ENCODE measurements at regions not wholly inside any gene's neighbourhood (a gene's known extent, or its start where the extent isn't known, plus 50 kb on each side); places are given as distances from the start of the nearest gene placed in this dataset.

DNA sequence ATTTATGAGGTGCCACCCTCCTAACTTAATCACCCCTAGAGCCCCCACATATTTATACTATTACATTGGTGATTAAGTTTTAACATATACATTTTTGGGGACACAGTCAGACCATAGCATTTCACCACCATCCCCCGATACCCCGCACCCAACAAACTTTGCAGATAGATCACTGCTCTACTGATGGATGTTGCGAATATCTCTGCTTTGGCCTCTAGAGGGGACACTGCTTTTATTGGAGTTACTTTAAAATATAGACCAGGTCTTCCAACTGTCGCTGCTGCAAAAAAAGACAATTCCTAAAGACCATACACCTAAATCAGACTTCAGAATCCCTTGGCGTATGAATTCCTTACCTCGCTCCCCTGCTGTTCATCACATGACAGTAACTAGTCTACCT is 115.8 kb upstream of the FSHR start:
- in situ Hi-C loops (cut with HindIII; ENCODE audit: low sequenced_read_pairs): no loop called here

DNA sequence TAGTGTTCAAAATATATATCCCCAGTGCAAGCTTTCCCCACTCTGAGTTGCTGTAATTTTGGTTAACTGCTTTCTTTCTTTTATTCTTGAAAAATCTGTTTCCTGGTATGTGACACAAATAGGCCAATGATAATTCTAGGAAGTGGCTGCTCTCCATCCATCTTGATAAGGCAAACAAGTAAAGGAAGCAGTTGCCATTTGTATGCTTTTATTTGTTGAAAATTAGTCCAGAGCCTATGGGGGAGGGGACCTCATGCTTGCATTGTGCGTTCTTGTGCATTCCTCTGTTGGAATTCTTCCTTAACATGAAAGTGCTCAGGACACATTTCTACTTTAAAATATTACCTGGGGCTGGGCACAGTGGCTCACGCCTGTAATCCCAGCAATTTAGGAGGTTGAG is 111.2 kb upstream of the FSHR start:
- in situ Hi-C loops (cut with HindIII; ENCODE audit: low sequenced_read_pairs): no loop called here

DNA sequence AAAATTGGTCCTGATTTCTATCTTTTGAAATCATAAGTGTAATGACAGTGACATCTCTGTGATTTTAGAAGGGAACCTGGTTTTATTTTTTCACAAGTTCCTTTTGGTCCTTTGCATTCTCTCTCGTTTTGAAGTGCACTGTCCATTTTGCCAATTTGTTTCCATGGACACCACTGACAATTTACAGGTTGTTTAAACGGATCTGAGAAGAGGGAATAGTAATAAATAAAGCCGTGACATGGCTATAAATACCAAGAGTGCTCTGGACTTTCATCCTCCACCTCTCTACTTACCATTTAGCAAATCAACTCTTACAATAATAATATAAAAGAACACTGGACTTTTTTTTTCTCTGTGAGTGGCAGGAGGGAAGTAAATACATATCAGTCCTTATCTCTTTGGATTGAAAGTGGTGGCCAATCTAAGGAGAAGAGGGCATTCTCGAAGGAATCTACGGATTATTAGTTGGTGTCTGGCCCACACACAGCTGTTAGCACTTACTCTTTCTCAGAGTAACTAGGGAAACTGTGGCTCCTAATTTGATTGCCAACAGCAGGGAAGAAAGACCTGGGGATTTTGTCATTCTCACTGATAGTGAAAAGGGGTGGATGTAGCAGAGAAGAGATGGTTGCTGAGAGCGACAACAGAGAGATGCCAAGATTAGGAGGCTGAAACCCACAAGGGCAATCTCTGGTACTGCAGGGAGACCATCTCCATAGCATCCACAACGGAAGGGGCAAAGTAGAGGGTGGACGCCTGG is 108.7 kb upstream of the FSHR start:
- in situ Hi-C loops (cut with HindIII; ENCODE audit: low sequenced_read_pairs): no loop called here

DNA sequence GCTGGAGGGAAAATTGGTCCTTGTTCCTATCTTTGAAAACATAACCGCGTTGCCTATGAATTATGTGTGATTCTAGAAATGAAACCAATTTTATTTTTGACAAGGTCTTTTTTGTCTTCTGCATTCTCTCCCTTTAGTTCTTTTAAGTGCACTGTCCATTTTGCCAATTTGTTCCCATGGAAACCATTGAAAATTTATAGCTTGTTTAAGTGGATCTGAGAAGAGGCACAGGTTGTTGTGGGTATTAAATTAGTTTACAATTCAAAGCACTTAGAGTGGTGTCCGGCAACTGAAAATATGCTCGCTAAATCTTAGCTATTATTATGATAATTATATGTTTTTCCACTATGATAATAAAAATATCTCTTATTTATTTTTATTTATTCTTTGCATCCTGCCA is 107.5 kb upstream of the FSHR start:
- in situ Hi-C loops (cut with HindIII; ENCODE audit: low sequenced_read_pairs): no loop called here

DNA sequence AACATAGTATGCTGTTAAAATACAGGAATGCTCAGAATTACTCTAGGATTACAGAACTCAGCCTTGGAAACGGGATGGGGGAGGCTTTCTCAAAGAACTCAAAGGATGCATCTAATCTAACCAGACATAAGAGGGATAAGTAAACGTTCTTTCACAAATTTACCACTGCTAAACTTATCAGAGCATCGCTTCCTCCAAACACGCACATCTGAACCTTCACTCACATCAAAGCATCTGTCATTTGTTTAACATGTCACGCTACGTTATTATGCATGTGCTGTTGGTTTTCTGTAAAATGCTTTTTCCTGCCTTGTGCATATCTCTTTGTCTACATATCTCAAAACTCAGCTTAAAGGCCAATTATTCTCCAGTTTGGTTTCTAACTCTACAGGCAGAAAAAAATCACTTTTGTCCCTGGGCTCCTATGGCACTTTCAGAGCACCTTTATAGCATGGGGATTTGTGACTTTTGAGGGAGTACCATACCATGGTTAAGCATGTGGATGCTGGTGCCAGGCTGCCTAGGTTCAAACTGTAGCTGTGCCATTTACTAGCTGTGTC is 106.7 kb upstream of the FSHR start:
- in situ Hi-C loops (cut with HindIII; ENCODE audit: low sequenced_read_pairs): no loop called here

DNA sequence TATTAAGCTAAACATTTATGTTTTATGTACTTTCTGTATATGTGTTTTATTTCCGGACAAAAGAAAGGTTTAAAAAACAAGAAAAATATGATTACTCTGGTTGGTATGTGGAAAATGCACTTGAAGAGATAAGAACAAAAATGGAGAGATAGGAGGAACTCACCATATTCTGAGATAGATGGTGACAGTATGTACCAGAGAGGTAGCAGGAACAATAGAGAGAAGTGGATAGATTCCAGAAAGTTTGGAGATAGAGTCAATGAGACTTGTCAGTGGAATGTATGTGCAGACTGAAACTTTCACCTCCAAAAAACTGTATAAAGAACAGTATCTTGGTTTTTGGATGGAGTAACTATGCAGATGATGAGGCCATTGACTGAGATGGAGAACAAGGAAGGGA is 105.6 kb upstream of the FSHR start:
- in situ Hi-C loops (cut with HindIII; ENCODE audit: low sequenced_read_pairs): no loop called here

DNA sequence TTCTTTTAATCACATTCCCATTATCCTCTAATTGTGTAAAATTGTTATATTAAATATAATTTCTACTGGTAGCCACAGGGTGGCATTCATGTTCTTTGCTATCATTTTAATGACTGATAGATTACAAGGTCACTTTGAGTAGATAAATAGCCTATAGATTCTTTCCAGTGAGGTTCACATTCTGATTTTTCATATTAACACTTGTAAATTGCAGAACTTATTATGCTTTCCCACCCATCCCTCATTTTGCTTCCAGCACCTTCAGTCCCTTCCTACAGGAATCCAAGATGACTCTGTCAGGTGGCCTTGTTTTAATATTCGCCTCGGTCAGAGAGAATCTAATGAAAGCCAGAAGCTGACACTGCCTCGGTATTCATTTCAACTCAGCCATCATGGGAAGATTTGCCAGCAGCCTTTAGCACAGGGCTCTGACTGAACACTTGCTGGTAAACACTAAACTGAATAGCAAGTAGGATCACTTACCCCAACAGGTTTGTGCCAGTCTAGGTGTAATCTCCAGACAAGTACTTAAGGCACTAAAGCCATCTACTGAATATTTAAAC is 101.2 kb upstream of the FSHR start:
- in situ Hi-C loops (cut with HindIII; ENCODE audit: low sequenced_read_pairs): no loop called here

DNA sequence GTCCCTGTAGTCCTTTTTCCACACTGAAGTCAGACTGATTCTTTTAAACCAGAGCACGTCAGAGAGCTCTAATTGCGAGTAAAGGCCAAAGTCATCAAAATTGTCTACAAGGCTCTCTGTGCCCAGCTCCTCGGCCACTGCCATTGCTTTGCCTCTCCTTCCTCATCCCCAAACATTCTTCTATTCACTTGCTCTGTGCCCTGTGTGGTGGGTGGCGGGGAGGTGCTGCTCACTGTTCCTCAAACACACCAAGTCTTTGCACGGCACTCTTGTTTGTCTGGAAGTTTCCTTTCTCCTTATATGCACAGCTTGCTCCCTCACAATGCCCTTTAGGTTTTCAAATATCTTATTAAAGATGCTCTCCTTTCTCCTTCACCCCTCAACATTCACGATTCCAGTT is 100.1 kb upstream of the FSHR start:
- in situ Hi-C loops (cut with HindIII; ENCODE audit: low sequenced_read_pairs): no loop called here

DNA sequence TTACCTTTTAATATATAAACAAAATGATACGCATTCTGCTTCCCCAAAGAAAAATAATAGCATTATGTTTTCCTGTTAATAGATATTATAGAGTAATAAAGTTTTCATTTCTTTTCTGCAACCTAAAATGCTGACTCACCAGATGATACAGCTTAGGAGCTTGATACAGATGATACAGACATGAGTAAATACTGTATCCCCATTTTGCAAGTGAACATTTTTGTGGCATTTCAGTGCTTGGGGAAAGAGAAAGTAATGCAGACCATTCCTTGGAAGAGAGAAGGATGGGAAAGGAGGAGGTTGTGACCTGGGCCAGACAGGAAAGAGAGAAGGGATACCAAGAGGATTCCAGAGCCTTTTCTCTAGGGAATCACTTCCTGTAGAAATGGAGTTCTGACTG is 97.5 kb upstream of the FSHR start:
- in situ Hi-C loops (cut with HindIII; ENCODE audit: low sequenced_read_pairs): no loop called here

DNA sequence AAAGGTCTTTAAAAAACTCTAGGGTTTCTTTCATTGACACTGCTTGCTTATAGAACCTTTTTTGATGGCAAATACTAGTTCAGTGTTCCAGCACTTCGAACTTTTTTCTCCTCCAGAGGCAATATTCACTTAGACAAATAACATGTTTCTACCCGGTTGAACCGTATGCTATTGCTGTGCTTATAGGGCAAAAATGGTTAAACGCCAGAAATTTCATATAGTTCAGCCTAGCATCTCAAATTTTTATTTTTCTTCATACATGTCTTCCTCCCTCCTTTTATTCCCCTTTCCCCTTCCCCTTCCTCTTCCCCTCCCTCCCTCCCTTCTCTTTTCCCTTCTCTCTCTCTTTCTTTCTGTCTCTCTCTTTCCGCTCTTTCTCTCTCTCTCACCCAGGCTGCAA is 96.9 kb upstream of the FSHR start:
- in situ Hi-C loops (cut with HindIII; ENCODE audit: low sequenced_read_pairs): no loop called here

DNA sequence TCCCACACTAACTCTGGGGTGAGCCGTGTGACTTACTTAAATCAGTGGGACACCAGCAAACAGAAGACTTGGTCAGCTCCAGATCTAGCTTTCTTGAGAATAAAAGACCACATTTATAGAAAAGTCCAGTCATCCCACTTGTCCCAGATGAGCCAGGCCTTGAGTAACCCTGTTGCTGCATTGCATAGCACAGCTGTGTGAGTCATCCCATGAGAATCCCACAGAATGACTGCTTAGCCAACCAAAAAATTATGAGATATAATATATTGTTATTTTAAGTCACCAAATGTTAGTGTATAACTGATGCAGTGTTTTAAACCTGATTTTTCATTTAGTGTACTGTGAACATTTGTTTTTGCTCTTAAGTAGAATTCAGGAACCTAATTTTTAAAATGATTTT is 94.2 kb upstream of the FSHR start:
- in situ Hi-C loops (cut with HindIII; ENCODE audit: low sequenced_read_pairs): loop anchor here (5.0 kb wide), 1 partner anchor 59 kb away; no protein-coding TSS in a partner anchor

DNA sequence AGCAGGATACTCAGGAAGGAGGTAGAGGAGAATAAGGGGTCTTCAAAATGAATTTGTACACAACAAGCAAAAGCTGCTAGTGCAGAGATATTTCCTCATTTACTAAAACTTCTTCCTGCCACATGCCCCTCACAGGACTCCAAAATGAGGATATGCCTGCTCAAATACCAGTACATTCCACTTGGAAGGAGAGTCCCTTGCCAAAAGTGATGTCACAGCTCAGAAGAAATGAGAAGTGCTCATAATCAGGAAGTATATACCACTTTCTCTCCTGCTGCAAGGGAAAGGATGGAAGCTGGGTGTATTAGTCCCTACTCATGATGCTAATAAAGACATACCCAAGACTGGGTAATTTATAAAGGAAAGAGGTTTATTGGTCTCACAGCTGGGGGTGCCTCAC is 87.7 kb upstream of the FSHR start:
- in situ Hi-C loops (cut with HindIII; ENCODE audit: low sequenced_read_pairs): no loop called here

DNA sequence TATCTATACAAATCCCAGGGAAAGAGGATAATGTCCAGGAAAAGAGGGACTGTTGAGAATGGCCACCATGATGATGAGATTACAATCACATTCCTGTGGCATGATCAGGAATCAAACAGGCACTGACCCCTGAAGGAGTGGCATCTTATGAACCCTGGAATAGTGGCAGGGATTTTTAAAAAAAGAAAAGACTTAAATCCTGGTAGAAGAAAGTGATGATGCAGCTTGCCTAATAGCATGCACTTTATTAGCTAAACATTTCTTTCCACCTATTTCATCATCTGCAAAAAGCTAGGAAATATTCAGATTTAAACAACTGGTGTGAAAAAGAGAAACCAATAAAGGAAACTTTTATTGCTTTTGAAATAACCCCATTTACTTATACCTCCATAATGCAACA is 87.2 kb upstream of the FSHR start:
- in situ Hi-C loops (cut with HindIII; ENCODE audit: low sequenced_read_pairs): no loop called here

DNA sequence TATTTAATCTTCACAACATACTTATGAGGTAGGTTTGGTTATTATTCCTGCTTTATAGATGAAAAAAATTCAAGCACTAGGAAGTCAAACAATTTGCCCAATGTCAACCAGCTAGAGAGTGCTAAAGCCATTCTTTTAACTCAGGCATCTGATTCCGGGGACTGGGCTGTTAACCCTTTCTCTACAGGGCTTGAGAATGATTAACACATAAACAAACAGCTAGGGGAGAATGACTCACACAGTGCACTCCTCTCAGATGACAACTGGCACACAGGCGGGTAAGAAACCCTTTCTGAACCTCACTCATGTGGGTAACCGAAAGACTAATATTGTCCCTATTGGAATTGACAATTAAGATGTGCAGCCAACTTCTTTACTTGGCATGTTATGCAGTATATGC is 86.3 kb upstream of the FSHR start:
- in situ Hi-C loops (cut with HindIII; ENCODE audit: low sequenced_read_pairs): no loop called here

DNA sequence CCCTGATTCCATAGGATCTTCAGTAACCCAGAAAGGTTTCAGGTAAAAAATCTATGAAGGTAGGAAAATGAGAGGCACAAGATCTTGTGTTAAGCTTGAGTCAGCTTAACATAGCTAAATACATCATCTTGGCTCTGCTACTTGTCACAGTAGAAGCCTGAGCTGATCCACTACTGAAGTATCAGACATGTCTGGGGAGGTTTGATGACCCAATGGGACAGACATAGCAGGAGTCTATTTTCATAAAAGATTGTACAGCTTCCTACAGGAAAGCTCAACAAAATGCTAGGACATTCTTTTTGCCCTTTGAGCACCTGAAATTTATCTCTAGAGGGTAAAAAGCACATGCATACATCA is 84.3 kb upstream of the FSHR start:
- in situ Hi-C loops (cut with HindIII; ENCODE audit: low sequenced_read_pairs): loop anchor here (5.0 kb wide), 1 partner anchor 51 kb away; no protein-coding TSS in a partner anchor

DNA sequence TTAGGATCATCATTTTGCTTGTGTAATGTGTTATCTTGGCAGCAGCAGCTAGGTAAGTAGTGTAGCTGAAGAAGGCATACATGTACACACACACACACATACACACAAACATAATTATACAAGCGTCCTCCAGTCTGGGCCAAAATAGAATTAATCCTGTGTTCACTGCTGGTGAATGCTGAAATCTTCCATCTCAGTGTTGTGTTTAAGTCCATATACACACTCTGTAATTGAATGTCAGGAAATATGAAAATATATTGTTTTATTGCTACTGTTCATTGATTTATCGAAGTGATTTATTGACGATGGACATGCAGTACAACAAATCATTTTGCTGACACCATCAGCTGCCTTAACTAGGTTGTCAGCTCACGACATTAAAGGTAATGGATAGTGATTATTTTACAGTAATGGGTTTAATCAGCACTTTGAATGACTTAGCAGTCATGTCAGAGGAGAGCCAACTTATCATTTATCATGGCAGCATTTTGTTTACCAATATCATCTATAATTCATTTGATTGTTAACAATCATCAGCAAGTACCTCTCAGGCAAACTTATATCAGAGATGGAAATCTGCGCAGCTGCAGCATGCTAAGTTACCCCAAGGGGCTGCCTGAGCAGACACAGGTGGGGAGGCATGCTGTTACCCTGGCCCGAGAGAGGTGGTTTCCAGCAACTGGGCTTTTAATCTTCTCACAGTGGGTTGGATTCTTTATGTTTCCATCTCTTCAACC is 83.7 kb upstream of the FSHR start:
- in situ Hi-C loops (cut with HindIII; ENCODE audit: low sequenced_read_pairs): loop anchor here (5.0 kb wide), 1 partner anchor 51 kb away; no protein-coding TSS in a partner anchor

DNA sequence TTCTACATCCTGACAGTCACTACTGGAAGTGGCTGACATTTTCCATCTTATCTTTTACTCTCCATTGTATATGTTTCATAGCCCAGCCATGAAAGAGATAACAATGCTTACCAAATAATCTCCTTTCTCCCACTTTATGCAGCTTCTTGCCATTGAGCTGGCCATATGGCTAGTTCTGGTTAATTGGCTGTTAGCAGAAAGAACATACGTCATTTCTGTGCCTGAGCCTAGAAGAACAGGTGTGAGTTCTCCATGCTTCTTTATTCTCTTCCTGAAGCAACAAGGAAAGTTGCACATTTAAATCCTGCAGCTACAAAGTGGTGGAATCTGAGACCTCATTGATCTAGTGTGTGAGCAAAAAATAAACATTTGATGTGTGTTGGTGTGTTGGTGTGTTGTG is 82.0 kb upstream of the FSHR start:
- in situ Hi-C loops (cut with HindIII; ENCODE audit: low sequenced_read_pairs): loop anchor here (5.0 kb wide), 1 partner anchor 49 kb away; no protein-coding TSS in a partner anchor

DNA sequence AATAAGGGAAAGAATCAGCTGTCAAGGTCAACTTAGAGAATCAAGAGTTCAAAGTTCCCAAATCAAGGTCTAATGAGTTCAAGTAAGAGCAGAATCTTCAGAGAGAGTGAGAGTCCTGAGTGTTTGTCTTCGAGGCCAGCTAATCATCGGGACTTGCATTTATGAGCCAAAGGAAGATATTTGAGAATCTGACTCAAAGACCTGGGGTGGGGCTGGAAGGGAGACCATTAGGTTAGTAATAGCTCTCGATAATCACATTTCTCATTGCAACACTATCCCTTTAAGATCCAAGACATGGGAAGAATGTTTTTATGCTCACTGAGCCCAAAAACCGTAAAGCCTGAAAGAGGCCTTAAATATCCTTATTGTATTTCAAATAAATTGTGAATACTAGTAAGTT is 72.0 kb upstream of the FSHR start:
- in situ Hi-C loops (cut with HindIII; ENCODE audit: low sequenced_read_pairs): no loop called here

DNA sequence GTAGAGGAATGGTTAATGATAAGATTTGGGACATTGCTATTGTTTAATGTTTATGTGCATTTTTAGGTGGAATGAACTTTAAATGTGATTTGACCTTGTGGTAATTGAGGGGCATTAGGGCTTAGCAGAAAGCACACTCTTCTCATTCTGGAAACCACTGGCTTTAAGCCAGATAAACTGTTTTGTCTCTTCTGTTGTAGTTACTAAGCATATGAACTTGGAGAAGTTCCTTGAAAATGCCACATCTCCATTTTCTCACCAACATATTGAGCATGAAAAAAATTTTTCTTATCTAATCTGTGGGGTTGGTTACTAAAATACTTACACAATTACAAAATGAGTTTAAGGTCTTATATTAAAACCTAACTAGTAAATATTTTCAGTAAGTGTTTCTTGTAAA is 70.8 kb upstream of the FSHR start:
- in situ Hi-C loops (cut with HindIII; ENCODE audit: low sequenced_read_pairs): no loop called here

DNA sequence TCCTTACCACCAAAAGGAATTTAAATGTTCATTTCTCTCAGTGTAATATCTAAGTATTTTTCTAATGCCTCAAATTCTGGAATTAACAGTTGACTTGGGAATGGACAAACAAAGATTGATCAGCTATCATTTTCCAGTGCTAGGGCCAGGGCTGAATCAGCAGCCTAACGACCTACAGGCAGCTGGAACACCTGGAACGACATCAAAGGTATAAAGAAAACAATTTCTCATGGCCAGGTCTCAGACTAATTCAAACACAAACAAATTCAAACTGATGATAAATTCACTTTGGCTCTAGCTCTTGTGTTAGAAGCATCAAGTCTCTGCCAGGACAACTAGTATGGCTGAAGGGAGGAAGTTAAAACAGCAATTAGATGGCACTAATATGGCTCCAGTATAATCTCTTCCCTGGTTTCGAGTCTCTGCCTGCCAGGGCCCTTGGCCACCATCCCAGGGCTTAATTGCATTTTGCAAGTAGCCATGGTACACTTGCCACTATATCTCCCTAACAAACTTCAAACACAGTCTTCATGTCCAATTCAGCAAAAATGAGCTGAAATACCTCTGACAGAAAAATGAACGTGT is 70.2 kb upstream of the FSHR start:
- in situ Hi-C loops (cut with HindIII; ENCODE audit: low sequenced_read_pairs): no loop called here

DNA sequence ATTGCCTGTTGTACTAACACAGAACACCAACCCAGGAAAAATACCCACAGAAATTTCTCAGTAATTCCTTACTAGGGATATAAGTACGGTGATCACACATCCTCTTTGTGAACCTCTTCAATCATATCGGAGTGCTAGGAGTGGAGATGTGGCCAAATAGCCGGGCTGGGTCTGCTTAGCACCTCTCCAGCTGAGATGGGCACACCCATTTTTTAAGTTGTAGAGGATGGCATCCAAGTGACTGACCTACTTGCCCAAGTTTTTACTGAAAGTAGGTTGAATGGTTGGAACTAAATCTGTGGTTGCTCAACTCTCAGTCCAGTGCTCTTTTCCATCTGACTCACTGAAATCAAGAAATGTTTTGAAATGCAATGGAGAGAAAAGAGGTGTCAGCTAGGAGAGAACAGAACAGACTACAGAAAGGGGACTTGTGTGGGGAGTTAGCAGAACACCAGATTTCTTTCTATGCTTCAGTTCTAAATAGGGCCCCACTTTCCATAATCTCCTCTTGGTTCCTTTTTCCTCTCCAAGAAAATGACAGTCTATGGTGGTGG is 68.7 kb upstream of the FSHR start:
- in situ Hi-C loops (cut with HindIII; ENCODE audit: low sequenced_read_pairs): no loop called here
